Neural cell (in vitro differentiated cells): ENCODE measurements at regions not wholly inside any gene's neighbourhood (a gene's known extent, or its start where the extent isn't known, plus 50 kb on each side); places are given as distances from the start of the nearest gene placed in this dataset.

ENCODE experiments used
- EP300 ChIP-seq: fragments of 450-650 bp; conservative IDR thresholded peaks from 2 replicates; pipeline ENCODE4 v1.6.1; 2014; ENCODE audit warnings: antibody characterized with exemption, mild to moderate bottlenecking, moderate library complexity; ENCODE audit not compliant: poor library complexity, severe bottlenecking
- EZH2 ChIP-seq: fragments of 200-600, 300-800 bp; shearing (Covaris generic), sonication (generic); IDR thresholded peaks from 2 replicates; pipeline ENCODE4 v1.6.1; 2014; ENCODE audit warnings: antibody characterized with exemption, low read length, borderline replicate concordance, mild to moderate bottlenecking; ENCODE audit not compliant: insufficient read depth, poor library complexity, severe bottlenecking
- MXI1 ChIP-seq: fragments of 450-650 bp; conservative IDR thresholded peaks from 2 replicates; pipeline ENCODE4 v1.6.1; 2014; ENCODE audit warnings: antibody characterized with exemption, mild to moderate bottlenecking; ENCODE audit not compliant: poor library complexity, severe bottlenecking
- POLR2AphosphoS5 ChIP-seq: IDR thresholded peaks from 2 replicates; pipeline ENCODE4 v1.6.1; 2012
- SMC3 ChIP-seq: fragments of 450-650 bp; conservative IDR thresholded peaks from 2 replicates; pipeline ENCODE4 v1.6.1; 2014; ENCODE audit warnings: antibody characterized with exemption, mild to moderate bottlenecking, moderate library complexity; ENCODE audit not compliant: poor library complexity
- TAF1 ChIP-seq: IDR thresholded peaks from 2 replicates; pipeline ENCODE4 v1.6.1; 2012; ENCODE audit warnings: low read depth
- TF ChIP-seq, protein P1 (sequence below): fragments of 450-650 bp; IDR thresholded peaks from 2 replicates; pipeline ENCODE4 v1.5.1; 2014; ENCODE audit warnings: antibody characterized with exemption, mild to moderate bottlenecking, moderate library complexity; ENCODE audit not compliant: poor library complexity, severe bottlenecking
- TF ChIP-seq, protein P2 (sequence below): IDR thresholded peaks from 2 replicates; pipeline ENCODE4 v1.6.1; 2012; ENCODE audit warnings: borderline replicate concordance

DNA sequence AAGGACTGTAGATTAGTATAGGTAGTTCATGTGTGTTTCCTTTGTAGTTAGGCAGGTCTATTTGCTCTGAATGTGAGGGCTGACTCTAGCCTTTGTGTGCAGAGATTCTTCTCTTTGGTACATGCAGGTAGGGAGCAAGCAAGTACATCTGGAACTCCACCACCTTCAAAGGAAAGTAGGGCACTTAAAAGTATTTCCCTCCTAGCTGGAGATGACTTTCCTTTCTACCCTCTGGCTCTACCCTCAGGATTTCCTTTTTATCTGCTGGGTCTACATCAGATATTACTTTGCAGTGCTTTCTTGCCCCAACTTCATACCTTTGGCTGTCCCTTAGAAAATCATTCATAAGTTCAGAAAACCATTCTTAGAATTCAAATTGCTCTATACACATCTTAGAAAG lies 91.7 kb upstream of the HIVEP3 start:
- TF ChIP-seq, protein P1, sequence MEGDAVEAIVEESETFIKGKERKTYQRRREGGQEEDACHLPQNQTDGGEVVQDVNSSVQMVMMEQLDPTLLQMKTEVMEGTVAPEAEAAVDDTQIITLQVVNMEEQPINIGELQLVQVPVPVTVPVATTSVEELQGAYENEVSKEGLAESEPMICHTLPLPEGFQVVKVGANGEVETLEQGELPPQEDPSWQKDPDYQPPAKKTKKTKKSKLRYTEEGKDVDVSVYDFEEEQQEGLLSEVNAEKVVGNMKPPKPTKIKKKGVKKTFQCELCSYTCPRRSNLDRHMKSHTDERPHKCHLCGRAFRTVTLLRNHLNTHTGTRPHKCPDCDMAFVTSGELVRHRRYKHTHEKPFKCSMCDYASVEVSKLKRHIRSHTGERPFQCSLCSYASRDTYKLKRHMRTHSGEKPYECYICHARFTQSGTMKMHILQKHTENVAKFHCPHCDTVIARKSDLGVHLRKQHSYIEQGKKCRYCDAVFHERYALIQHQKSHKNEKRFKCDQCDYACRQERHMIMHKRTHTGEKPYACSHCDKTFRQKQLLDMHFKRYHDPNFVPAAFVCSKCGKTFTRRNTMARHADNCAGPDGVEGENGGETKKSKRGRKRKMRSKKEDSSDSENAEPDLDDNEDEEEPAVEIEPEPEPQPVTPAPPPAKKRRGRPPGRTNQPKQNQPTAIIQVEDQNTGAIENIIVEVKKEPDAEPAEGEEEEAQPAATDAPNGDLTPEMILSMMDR: no peak
- no peak for TF ChIP-seq TAF1
- TF ChIP-seq EP300: no peak
- TF ChIP-seq EZH2: no peak
- TF ChIP-seq, protein P2, sequence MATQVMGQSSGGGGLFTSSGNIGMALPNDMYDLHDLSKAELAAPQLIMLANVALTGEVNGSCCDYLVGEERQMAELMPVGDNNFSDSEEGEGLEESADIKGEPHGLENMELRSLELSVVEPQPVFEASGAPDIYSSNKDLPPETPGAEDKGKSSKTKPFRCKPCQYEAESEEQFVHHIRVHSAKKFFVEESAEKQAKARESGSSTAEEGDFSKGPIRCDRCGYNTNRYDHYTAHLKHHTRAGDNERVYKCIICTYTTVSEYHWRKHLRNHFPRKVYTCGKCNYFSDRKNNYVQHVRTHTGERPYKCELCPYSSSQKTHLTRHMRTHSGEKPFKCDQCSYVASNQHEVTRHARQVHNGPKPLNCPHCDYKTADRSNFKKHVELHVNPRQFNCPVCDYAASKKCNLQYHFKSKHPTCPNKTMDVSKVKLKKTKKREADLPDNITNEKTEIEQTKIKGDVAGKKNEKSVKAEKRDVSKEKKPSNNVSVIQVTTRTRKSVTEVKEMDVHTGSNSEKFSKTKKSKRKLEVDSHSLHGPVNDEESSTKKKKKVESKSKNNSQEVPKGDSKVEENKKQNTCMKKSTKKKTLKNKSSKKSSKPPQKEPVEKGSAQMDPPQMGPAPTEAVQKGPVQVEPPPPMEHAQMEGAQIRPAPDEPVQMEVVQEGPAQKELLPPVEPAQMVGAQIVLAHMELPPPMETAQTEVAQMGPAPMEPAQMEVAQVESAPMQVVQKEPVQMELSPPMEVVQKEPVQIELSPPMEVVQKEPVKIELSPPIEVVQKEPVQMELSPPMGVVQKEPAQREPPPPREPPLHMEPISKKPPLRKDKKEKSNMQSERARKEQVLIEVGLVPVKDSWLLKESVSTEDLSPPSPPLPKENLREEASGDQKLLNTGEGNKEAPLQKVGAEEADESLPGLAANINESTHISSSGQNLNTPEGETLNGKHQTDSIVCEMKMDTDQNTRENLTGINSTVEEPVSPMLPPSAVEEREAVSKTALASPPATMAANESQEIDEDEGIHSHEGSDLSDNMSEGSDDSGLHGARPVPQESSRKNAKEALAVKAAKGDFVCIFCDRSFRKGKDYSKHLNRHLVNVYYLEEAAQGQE: no peak
- no peak for TF ChIP-seq SMC3
- TF ChIP-seq POLR2AphosphoS5: no peak
- no peak for TF ChIP-seq MXI1
